ENCODE measurements at regions not wholly inside any gene's neighbourhood (a gene's known extent, or its start where the extent isn't known, plus 50 kb on each side); places are given as distances from the start of the nearest gene placed in this dataset.

DNA sequence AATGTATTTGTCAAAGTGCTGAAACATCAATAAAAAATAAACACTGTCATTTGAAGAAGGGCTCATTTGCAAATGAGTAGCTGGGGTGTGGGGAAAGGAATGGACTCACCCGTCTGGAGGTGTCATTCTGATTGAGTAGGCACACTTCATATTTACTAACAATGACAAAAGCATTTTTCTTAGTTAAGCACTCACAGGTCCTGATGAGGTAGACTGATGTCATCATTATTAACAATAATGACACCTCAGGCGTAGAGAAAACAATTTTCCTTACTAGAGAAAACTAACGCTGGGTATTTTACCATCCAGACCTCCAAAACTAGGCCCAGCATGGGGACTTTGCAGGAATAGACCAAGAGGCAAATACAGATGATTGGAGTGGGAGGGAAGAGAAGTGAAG, 76.0 kb downstream of the UNC5CL start:
- Histone ChIP-seq H3K4me1 (no peaks in the 10 kb centered on the region), H3K9me3 (no peaks in the 10 kb centered on the region), H3K36me3 (no peaks in the 10 kb centered on the region), H3K27ac (no peak overlapping the region), H3K27me3 (no peaks in the 10 kb centered on the region), H3K4me3 (no peak overlapping the region)
- DNase-seq (no peak), ATAC-seq (no peak)
- TF ChIP-seq, protein P1, sequence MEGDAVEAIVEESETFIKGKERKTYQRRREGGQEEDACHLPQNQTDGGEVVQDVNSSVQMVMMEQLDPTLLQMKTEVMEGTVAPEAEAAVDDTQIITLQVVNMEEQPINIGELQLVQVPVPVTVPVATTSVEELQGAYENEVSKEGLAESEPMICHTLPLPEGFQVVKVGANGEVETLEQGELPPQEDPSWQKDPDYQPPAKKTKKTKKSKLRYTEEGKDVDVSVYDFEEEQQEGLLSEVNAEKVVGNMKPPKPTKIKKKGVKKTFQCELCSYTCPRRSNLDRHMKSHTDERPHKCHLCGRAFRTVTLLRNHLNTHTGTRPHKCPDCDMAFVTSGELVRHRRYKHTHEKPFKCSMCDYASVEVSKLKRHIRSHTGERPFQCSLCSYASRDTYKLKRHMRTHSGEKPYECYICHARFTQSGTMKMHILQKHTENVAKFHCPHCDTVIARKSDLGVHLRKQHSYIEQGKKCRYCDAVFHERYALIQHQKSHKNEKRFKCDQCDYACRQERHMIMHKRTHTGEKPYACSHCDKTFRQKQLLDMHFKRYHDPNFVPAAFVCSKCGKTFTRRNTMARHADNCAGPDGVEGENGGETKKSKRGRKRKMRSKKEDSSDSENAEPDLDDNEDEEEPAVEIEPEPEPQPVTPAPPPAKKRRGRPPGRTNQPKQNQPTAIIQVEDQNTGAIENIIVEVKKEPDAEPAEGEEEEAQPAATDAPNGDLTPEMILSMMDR (IDR thresholded peaks at IDR 0.05): no peak
- intact Hi-C loops (cut with DNase I): no loop called here

DNA sequence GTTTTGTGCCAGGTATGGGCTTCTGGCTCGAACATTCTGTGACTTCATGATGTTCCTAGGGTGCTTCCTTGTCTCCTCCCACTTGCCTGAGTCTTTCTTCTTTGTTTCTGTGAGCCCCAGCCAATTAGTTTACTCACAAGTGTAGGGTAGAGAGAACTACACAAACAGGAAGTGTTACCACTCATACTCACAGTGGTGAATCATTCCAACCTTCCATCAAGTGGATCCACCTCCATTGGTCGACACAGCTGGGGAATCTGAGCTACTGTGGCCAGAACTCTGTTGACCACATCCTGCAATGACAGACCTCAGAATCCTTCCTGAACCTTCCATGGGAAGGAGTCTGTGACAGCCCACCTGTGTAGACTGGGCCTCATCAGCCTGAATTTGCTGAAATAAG, 76.8 kb downstream of the UNC5CL start:
- H3K4me3 ChIP-seq: no peak overlapping the region
- DNase-seq (no peak), ATAC-seq (peak; percentile 55)
- intact Hi-C loops (cut with DNase I): no loop called here
- no peaks in the 10 kb centered on the region for H3K4me1 ChIP-seq
- H3K27ac ChIP-seq: no peak overlapping the region
- H3K9me3 ChIP-seq: no peaks in the 10 kb centered on the region
- no peaks in the 10 kb centered on the region for H3K36me3 ChIP-seq
- H3K27me3 ChIP-seq: no peaks in the 10 kb centered on the region
- TF ChIP-seq, protein P1 (IDR thresholded peaks at IDR 0.05): no peak

DNA sequence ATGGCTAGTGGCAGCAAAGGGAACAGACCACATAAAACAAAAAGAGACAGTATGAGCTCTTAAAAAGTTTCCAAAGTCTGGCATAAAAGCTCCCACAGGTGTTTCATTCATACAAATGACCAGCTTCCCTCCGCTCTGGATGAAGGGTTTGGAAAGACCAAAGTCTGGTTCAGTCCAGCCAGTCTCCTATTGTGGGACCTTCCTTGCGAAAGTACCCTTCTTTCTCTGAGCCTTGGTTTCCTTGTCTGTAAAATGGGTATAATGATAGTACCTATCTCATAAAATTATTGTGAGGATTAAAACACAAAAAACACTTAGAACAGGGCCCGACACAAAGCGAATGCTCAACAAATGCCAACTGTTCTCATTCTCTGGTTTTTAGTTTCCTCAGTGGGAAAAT, 77.2 kb downstream of the UNC5CL start:
- Histone ChIP-seq H3K36me3 (no peaks in the 10 kb centered on the region), H3K4me1 (no peaks in the 10 kb centered on the region), H3K9me3 (no peaks in the 10 kb centered on the region), H3K4me3 (no peak overlapping the region), H3K27me3 (no peaks in the 10 kb centered on the region), H3K27ac (no peak overlapping the region)
- TF ChIP-seq, protein P1 (IDR thresholded peaks at IDR 0.05): no peak
- ATAC-seq: no peak
- intact Hi-C loops (cut with DNase I): no loop called here
- no peak for DNase-seq

DNA sequence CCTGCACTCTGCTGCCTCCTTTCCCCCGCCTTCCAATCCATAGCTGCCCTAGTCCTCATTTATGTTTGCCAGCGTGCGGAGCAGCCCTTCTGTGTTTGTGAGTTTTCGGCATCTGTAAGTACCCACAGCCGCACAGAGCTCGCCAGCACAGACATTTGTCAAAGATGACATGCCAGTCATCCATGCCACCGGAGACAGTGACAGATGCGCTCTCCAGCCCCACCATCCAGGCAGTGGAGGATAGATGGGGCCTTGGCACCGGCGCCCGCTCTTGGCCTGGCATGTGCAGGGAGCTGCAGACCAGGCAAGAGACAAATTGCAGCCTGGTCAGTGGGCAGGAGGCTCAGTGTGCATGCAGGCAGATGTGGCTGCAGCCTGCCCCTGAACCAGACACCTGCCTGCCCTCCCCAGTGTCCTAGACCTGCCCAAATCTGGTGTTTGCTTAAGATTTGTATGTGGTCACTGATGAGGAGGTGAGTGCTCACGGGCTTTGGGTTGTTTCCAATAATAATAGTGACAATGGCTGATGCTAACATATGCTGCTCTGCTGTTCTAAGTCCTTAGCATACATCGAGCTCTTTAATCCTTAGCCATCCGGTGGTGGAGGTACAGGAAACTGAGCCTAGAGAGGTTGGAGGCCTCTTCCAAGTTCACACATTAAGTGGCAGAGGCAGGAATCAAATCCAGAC, 78.1 kb downstream of the UNC5CL start:
- TF ChIP-seq, protein P1 (IDR thresholded peaks at IDR 0.05): no peak
- Histone ChIP-seq H3K27me3 (no peaks in the 10 kb centered on the region), H3K36me3 (no peaks in the 10 kb centered on the region), H3K4me1 (no peaks in the 10 kb centered on the region), H3K9me3 (no peaks in the 10 kb centered on the region), H3K4me3 (no peak overlapping the region), H3K27ac (no peak overlapping the region)
- no peak for ATAC-seq
- no peak for DNase-seq
- intact Hi-C loops (cut with DNase I): no loop called here

DNA sequence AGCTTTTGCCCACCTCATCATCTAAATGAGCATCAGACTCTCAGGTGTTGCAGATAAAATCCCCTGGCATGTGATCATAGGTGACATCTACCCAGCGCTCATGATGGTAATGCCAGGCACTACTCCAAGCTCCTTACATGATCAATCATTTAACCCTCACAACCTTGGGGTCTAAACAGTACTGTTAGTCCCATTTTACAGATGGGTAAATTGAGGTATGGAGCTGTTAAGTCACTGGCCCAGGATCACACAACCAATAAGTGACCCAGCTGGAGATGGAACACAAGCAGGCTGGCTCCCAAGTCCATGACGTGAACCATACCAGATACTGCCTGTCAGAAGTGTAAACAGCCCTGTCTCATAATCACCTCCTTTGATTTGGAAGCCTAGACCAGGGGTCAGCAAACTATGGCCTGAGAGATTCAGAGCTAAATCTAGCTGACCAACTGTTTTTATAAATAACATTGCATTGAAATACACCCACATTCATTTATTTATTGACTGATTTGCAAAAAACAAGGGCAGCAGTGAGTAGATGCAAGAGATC, 79.2 kb downstream of the UNC5CL start:
- ATAC-seq (no peak), DNase-seq (no peak)
- no peaks in the 10 kb centered on the region for H3K4me1 ChIP-seq
- H3K27ac ChIP-seq: no peak overlapping the region
- no peak overlapping the region for H3K4me3 ChIP-seq
- intact Hi-C loops (cut with DNase I): no loop called here
- no peaks in the 10 kb centered on the region for H3K36me3 ChIP-seq
- no peaks in the 10 kb centered on the region for H3K9me3 ChIP-seq
- TF ChIP-seq, protein P1 (IDR thresholded peaks at IDR 0.05): no peak
- H3K27me3 ChIP-seq: no peaks in the 10 kb centered on the region

All from upper lobe of right lung (tissue), 1 donor.